K562 (cell line): ENCODE measurements at regions not wholly inside any gene's neighbourhood (a gene's known extent, or its start where the extent isn't known, plus 50 kb on each side); places are given as distances from the start of the nearest gene placed in this dataset.

Experiments
- ATAC-seq: fragments of 200-7000 bp; cut with Tn5 transposase; 3 replicates; pipeline ENCODE4 v1.9.1; 2020; ENCODE audit warnings: moderate library complexity
- BruUV-seq: library from RNA; stranded (reverse); fragments of 400-500 nt; replicated peaks from 2 replicates; lab custom pipeline; 2021; lab: Mats Ljungman, UMichigan
- CTCF ChIA-PET: fragments of 300-600 bp; formaldehyde crosslinking; extraction: SDS; loops from one replicate; lab custom pipeline; 2021; ENCODE audit warnings: low intra/inter-chr PET ratio; lab: Yijun Ruan, JAX
- POLR2A ChIA-PET: fragments of 300-600, 350-650 bp; sonication (Branson Sonifier 250); formaldehyde crosslinking; extraction: SDS; loops from one replicate; lab custom pipeline; 2021; ENCODE audit warnings: antibody characterized with exemption, inconsistent platforms; lab: Yijun Ruan, JAX
- DNase-seq, 4 experiments: peaks; one replicate each; pipeline versions ENCODE4 v3.0.0 to v3.0.0-alpha.2; 2011 to 2018; ENCODE audit warnings: low spot score in 3 of 4, mixed read lengths in 3 of 4; ENCODE audit errors: extremely low read depth in 1 of 4
- FAIRE-seq: peaks from 2 replicates; lab custom pipeline; 2011; peaks lifted over from hg19 to GRCh38; lab: Jason Lieb, UNC
- H2AFZ ChIP-seq: 2 replicates; pipeline ENCODE4 v1.6.0; 2011; ENCODE audit warnings: low read depth, low read length, control low read depth, inconsistent platforms
- H3K27ac ChIP-seq: fragments of 200-600 bp; 3 replicates; pipeline ENCODE4 v1.8.0; 2011; ENCODE audit warnings: low read depth, mild to moderate bottlenecking, control low read depth, inconsistent platforms, low read length, moderate library complexity, mixed read lengths; ENCODE audit errors: extremely low read depth
- H3K27me3 ChIP-seq, 2 experiments: fragments of 300-600 bp in 1 of 2; 2 replicates in 1 of 2; 3 replicates in 1 of 2; pipeline versions ENCODE4 v1.6.0 to v1.8.0; 2011; ENCODE audit warnings: inconsistent platforms in 2 of 2, low read length in 2 of 2, mild to moderate bottlenecking in 1 of 2, mixed read lengths in 1 of 2, moderate library complexity in 1 of 2; ENCODE audit not compliant: control insufficient read depth in 2 of 2, insufficient read depth in 2 of 2
- H3K36me3 ChIP-seq: fragments of 300-600 bp; 3 replicates; pipeline ENCODE4 v1.8.0; 2011; ENCODE audit warnings: mild to moderate bottlenecking, low read length, inconsistent platforms; ENCODE audit not compliant: control insufficient read depth, insufficient read depth
- H3K4me1 ChIP-seq, 2 experiments: fragments of 200-600 bp in 1 of 2; replicated peaks in 1 of 2; 2 replicates in 1 of 2; 3 replicates in 1 of 2; pipeline versions ENCODE4 v1.5.1 to v1.8.0; 2011; ENCODE audit warnings: inconsistent platforms in 2 of 2, low read length in 2 of 2, mild to moderate bottlenecking in 1 of 2, mixed read lengths in 1 of 2, moderate library complexity in 1 of 2; ENCODE audit not compliant: control insufficient read depth in 2 of 2, insufficient read depth in 2 of 2
- H3K4me2 ChIP-seq: 2 replicates; pipeline ENCODE4 v1.6.1; 2011; ENCODE audit warnings: low read length, control low read depth, inconsistent platforms, mixed read lengths; ENCODE audit not compliant: insufficient read depth
- H3K4me3 ChIP-seq: fragments of 200-600 bp; sonication (generic), shearing (Covaris generic); 2 replicates; pipeline ENCODE4 v1.5.1; 2016; ENCODE audit warnings: control low read depth, inconsistent platforms
- H3K79me2 ChIP-seq: fragments of 200-600 bp; 3 replicates; pipeline ENCODE4 v1.8.0; 2011; ENCODE audit warnings: low read length, inconsistent platforms; ENCODE audit not compliant: control insufficient read depth, insufficient read depth
- H3K9ac ChIP-seq, 2 experiments: 2 replicates each; pipeline versions ENCODE4 v1.6.0 to v1.6.1; 2011; ENCODE audit warnings: low read depth in 2 of 2, low read length in 2 of 2, control low read depth in 1 of 2, inconsistent platforms in 1 of 2, mild to moderate bottlenecking in 1 of 2, mixed read lengths in 1 of 2; ENCODE audit not compliant: insufficient read depth in 1 of 2
- H3K9me1 ChIP-seq: one replicate; pipeline ENCODE4 v1.6.0; 2011; ENCODE audit warnings: inconsistent platforms, mild to moderate bottlenecking, low read length, moderate library complexity; ENCODE audit not compliant: control insufficient read depth, insufficient read depth
- H3K9me3 ChIP-seq: replicated peaks from 2 replicates; pipeline ENCODE4 v1.5.1; 2011; ENCODE audit warnings: low read depth, low read length, inconsistent platforms; ENCODE audit not compliant: control insufficient read depth, insufficient read depth
- H4K20me1 ChIP-seq: replicated peaks from 2 replicates; pipeline ENCODE4 v1.6.1; 2011; ENCODE audit warnings: low read length, inconsistent platforms, mixed read lengths; ENCODE audit not compliant: control insufficient read depth, insufficient read depth
- ZNF609 ChIP-seq: sonication (generic); formaldehyde crosslinking; IDR thresholded peaks from 2 replicates; pipeline ENCODE4 v1.8.1; 2023; ENCODE audit warnings: missing genetic modification reagents, mild to moderate bottlenecking, borderline replicate concordance
- WGBS: fragments of 100-300 bp; shearing (Covaris generic); methylation state at CpG from one replicate; pipeline ENCODE4 v1.1.6; 2016; ENCODE audit warnings: low coverage, mixed read lengths; ENCODE audit not compliant: insufficient coverage; ENCODE audit errors: missing lambda C conversion rate; 5-methylcytosine and 5-hydroxymethylcytosine counted together
- in situ Hi-C: fragments of 300-500 bp; cut with MboI; formaldehyde crosslinking; loops from 4 replicates; pipeline ENCODE4 v1.15.0; 2018; ENCODE audit warnings: inconsistent platforms, mixed read lengths
- intact Hi-C: fragments of 100-400 bp; cut with micrococcal nuclease; formaldehyde crosslinking; loops from 2 replicates; pipeline ENCODE4 v1.14.2; 2022

- no peaks in the 10 kb centered on the region for H3K9me3 ChIP-seq
- intact Hi-C loops (no loop called here), in situ Hi-C loops (no loop called here)
- CTCF ChIA-PET = no interaction called here
- H4K20me1 ChIP-seq = no peaks in the 10 kb centered on the region
- no peaks in the 10 kb centered on the region for H3K27me3 ChIP-seq
- 11% methylated on average over 1 of the region's 1 CpG for WGBS
- no peak overlapping the region for H3K4me2 ChIP-seq
- no peaks in the 10 kb centered on the region for H3K4me1 ChIP-seq
- no peak for ATAC-seq
- H3K79me2 ChIP-seq = no peaks in the 10 kb centered on the region
- no peaks in the 10 kb centered on the region for H3K9me1 ChIP-seq
- no peak overlapping the region for H3K27ac ChIP-seq
- H2AFZ ChIP-seq = no peak overlapping the region
- H3K9ac ChIP-seq = no peak overlapping the region
- TF ChIP-seq ZNF609 (CRISPR knock-in tag) = no peak
- DNase-seq = no peak
- FAIRE-seq = no peak
- POLR2A ChIA-PET = no interaction called here
- H3K4me3 ChIP-seq = no peak overlapping the region
- no TSS peak for BruUV-seq
- no peaks in the 10 kb centered on the region for H3K36me3 ChIP-seq
Measured at GRCh38 chr5:167642181-167642580, 649.3 kb upstream of the WWC1 start.
